ENCODE measurements at regions not wholly inside any gene's neighbourhood (a gene's known extent, or its start where the extent isn't known, plus 50 kb on each side); places are given as distances from the start of the nearest gene placed in this dataset.

DNA sequence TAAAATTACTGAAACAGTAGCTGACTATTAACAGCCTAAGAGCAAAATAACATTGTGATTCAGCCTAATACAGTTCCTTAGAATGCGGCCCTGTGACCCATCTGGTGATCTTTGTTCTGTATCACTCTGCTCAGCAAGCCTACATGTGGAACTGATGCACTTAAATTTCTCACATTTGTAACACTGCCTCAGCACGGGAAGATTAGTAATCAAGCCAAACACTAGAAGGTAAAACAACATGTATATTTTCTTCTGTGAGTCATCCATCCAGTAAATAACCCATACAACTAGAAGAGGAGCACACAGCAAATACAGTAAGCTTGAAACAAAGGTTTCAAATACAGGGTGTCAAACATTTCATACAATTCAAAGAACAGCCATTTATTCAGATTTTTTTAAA lies 189.7 kb upstream of the NOX3 start:
- peaks cover 7% of the 10 kb centered on the region for H3K36me3 Mint-ChIP-seq (ENCODE audit: unreplicated experiment)

DNA sequence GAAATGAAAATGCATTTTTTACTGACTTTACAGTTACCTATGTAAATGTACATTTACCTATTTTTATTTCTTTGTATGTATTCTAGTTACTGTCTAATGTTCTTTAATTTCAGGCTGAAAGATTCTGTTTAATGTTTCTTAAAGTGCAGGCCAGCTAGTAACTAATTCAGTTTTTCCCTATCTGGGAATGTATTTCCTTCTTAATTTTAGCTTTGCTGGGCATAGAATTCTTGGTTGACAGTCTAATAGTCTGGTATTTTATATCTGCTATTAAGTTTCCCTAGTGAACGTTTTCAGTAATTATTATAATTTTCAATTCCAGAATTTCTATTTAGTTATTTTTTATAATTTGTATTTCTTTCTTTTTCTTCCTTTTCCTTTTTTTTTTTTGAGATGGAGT lies 186.0 kb upstream of the NOX3 start:
- Mint-ChIP-seq H3K4me1 (ENCODE audit: low read depth, unreplicated experiment) (peaks cover 2% of the 10 kb centered on the region), H3K27me3 (ENCODE audit: unreplicated experiment) (no peaks in the 10 kb centered on the region), H3K36me3 (ENCODE audit: unreplicated experiment) (peaks cover 7% of the 10 kb centered on the region), H3K9me3 (ENCODE audit: unreplicated experiment) (peaks cover 4% of the 10 kb centered on the region), H3K27ac (ENCODE audit: unreplicated experiment) (no peak overlapping the region), H3K4me3 (ENCODE audit: unreplicated experiment) (no peak overlapping the region)
- TF ChIP-seq, protein P1, sequence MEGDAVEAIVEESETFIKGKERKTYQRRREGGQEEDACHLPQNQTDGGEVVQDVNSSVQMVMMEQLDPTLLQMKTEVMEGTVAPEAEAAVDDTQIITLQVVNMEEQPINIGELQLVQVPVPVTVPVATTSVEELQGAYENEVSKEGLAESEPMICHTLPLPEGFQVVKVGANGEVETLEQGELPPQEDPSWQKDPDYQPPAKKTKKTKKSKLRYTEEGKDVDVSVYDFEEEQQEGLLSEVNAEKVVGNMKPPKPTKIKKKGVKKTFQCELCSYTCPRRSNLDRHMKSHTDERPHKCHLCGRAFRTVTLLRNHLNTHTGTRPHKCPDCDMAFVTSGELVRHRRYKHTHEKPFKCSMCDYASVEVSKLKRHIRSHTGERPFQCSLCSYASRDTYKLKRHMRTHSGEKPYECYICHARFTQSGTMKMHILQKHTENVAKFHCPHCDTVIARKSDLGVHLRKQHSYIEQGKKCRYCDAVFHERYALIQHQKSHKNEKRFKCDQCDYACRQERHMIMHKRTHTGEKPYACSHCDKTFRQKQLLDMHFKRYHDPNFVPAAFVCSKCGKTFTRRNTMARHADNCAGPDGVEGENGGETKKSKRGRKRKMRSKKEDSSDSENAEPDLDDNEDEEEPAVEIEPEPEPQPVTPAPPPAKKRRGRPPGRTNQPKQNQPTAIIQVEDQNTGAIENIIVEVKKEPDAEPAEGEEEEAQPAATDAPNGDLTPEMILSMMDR (IDR thresholded peaks at IDR 0.05; ENCODE audit: partially characterized antibody, unreplicated experiment): no peak
- DNase-seq: no peak

More for the DNA sequence above, 189.7 kb upstream of the NOX3 start:
- H3K27ac Mint-ChIP-seq (ENCODE audit: unreplicated experiment): no peak overlapping the region
- peaks cover 2% of the 10 kb centered on the region for H3K4me1 Mint-ChIP-seq (ENCODE audit: low read depth, unreplicated experiment)
- no peak for DNase-seq
- H3K4me3 Mint-ChIP-seq (ENCODE audit: unreplicated experiment): no peak overlapping the region
- H3K27me3 Mint-ChIP-seq (ENCODE audit: unreplicated experiment): no peaks in the 10 kb centered on the region
- H3K9me3 Mint-ChIP-seq (ENCODE audit: unreplicated experiment): peaks cover 4% of the 10 kb centered on the region
- TF ChIP-seq, protein P1 (IDR thresholded peaks at IDR 0.05; ENCODE audit: partially characterized antibody, unreplicated experiment): no peak

DNA sequence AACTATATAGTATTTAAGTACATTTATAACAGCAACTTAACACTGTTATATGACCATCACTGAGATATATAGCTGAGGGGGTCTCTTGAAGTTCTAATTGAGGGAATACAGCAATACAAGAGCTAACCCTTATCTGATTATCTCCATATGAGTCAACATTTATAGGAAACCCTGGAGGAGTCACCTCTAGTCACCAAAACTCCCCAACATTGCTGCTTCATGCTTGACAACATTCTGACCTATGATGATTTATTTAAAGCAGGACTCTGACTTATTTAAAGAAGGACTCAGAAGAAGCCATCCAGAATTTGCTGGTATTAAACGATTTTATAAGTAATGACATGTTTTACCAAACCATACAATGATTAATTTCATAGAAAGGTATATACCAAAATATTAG lies 182.6 kb upstream of the NOX3 start:
- Mint-ChIP-seq H3K4me3 (ENCODE audit: unreplicated experiment) (no peak overlapping the region), H3K27ac (ENCODE audit: unreplicated experiment) (no peak overlapping the region), H3K9me3 (ENCODE audit: unreplicated experiment) (peaks cover 4% of the 10 kb centered on the region), H3K4me1 (ENCODE audit: low read depth, unreplicated experiment) (no peaks in the 10 kb centered on the region), H3K27me3 (ENCODE audit: unreplicated experiment) (no peaks in the 10 kb centered on the region), H3K36me3 (ENCODE audit: unreplicated experiment) (peaks cover 14% of the 10 kb centered on the region)
- TF ChIP-seq, protein P1 (IDR thresholded peaks at IDR 0.05; ENCODE audit: partially characterized antibody, unreplicated experiment): no peak
- DNase-seq: no peak

DNA sequence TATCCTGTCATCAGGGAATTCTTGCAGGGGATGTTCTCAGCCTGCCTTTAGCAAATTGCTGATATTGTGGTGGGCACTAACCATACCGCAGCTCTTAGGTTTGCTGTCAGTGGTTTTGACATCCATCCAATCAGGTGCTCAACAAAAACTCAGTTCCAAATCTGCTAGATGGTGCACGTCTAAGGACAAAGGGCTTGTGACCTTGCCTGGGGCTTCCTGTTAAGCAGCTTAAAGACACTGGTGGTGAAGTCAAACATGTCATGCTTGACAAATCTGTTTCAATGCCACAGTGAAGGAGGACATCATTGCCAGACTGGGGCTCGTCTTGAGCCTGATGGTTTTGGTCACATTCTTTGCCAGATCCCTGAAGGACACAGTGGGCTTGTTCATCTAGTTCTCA lies 179.8 kb upstream of the NOX3 start:
- no peak overlapping the region for H3K4me3 Mint-ChIP-seq (ENCODE audit: unreplicated experiment)
- H3K27ac Mint-ChIP-seq (ENCODE audit: unreplicated experiment): no peak overlapping the region
- no peaks in the 10 kb centered on the region for H3K9me3 Mint-ChIP-seq (ENCODE audit: unreplicated experiment)
- H3K36me3 Mint-ChIP-seq (ENCODE audit: unreplicated experiment): peaks cover 6% of the 10 kb centered on the region
- H3K27me3 Mint-ChIP-seq (ENCODE audit: unreplicated experiment): no peaks in the 10 kb centered on the region
- no peak for DNase-seq
- H3K4me1 Mint-ChIP-seq (ENCODE audit: low read depth, unreplicated experiment): no peaks in the 10 kb centered on the region
- TF ChIP-seq, protein P1 (IDR thresholded peaks at IDR 0.05; ENCODE audit: partially characterized antibody, unreplicated experiment): no peak

DNA sequence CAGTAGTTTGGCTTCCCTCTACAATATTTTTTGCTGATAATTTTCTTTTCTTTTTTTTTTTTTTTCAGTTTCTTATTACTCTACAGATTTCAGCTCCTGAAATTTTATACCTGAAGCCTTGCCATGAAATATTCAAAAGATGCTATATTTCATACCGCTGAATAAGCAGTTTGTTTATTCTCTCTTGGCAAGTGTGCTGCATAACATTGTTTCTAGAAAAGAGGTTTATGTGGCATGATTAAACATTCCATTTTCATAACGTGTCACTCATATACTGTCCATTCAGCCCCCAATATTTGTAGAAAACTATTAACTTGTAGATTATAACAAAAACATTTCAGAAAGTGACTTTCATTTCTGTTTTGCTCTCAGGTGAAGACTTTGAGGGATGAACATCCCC lies 174.4 kb upstream of the NOX3 start:
- H3K27me3 Mint-ChIP-seq (ENCODE audit: unreplicated experiment): no peaks in the 10 kb centered on the region
- no peak overlapping the region for H3K27ac Mint-ChIP-seq (ENCODE audit: unreplicated experiment)
- no peak overlapping the region for H3K4me3 Mint-ChIP-seq (ENCODE audit: unreplicated experiment)
- no peaks in the 10 kb centered on the region for H3K9me3 Mint-ChIP-seq (ENCODE audit: unreplicated experiment)
- peaks cover 3% of the 10 kb centered on the region for H3K4me1 Mint-ChIP-seq (ENCODE audit: low read depth, unreplicated experiment)
- no peak for DNase-seq
- TF ChIP-seq, protein P1 (IDR thresholded peaks at IDR 0.05; ENCODE audit: partially characterized antibody, unreplicated experiment): no peak
- H3K36me3 Mint-ChIP-seq (ENCODE audit: unreplicated experiment): no peaks in the 10 kb centered on the region
